B cell (primary cell): ENCODE measurements at regions not wholly inside any gene's neighbourhood (a gene's known extent, or its start where the extent isn't known, plus 50 kb on each side); places are given as distances from the start of the nearest gene placed in this dataset.
A peak's percentile ranks its signal among the peaks of the same experiment; 100 is the strongest.

ENCODE experiments used
- ATAC-seq: fragments of 200-7000 bp; cut with Tn5 transposase; one replicate; pipeline ENCODE4 v1.10.0; 2021; ENCODE audit warnings: low read depth, mild to moderate bottlenecking, moderate number of reproducible peaks, moderate library complexity
- CTCF ChIA-PET: fragments of 350-600 bp; sonication (Branson Sonifier 250); formaldehyde crosslinking; loops from one replicate; lab custom pipeline; 2021; ENCODE audit warnings: antibody characterized with exemption, inconsistent platforms; lab: Charles Lee
- POLR2A ChIA-PET: fragments of 350-600 bp; sonication (Branson Sonifier 250); formaldehyde crosslinking; loops from one replicate; lab custom pipeline; 2021; ENCODE audit warnings: antibody characterized with exemption; lab: Charles Lee
- DNase-seq: peaks from one replicate; pipeline ENCODE4 v3.0.0; 2013
- H2AFZ ChIP-seq: 2 replicates; pipeline ENCODE4 v1.6.1; 2012; ENCODE audit warnings: mild to moderate bottlenecking, low read depth, low read length; ENCODE audit not compliant: insufficient read depth, poor library complexity, severe bottlenecking
- H3K27ac ChIP-seq, 2 donors: 1 replicate in 1 of 2; 2 replicates in 1 of 2; pipeline ENCODE4 v1.5.1; 2012 to 2013; ENCODE audit warnings: low read length in 2 of 2, mild to moderate bottlenecking in 2 of 2, moderate library complexity in 1 of 2
- H3K27me3 ChIP-seq, 4 experiments: fragments of 200-600 bp in 1 of 4; sonication (generic) in 1 of 4; replicated peaks in 1 of 4; 1 replicate in 2 of 4; 2 replicates in 2 of 4; pipeline versions ENCODE4 v1.6.1 to v1.7.0; 2013 to 2016; ENCODE audit warnings: low read length in 3 of 4, mild to moderate bottlenecking in 2 of 4, mixed read lengths in 1 of 4, moderate library complexity in 1 of 4; ENCODE audit not compliant: insufficient read depth in 4 of 4, control insufficient read depth in 3 of 4; ENCODE audit errors: control extremely low read depth in 1 of 4
- H3K36me3 ChIP-seq, 2 experiments: replicated peaks in 1 of 2; 1 replicate in 1 of 2; 2 replicates in 1 of 2; pipeline versions ENCODE4 v1.6.1 to v1.7.1; 2013; ENCODE audit warnings: low read length in 1 of 2; ENCODE audit not compliant: insufficient read depth in 2 of 2, control insufficient read depth in 1 of 2; ENCODE audit errors: control extremely low read depth in 1 of 2, extremely low read depth in 1 of 2
- H3K4me1 ChIP-seq, 2 donors: fragments of 200-600 bp in 1 of 2; sonication (generic) in 1 of 2; 1 replicate in 1 of 2; 2 replicates in 1 of 2; pipeline versions ENCODE4 v1.5.1 to v1.6.1; 2013 to 2017; ENCODE audit warnings: low read length in 2 of 2; ENCODE audit not compliant: control insufficient read depth in 2 of 2, insufficient read depth in 2 of 2
- H3K4me2 ChIP-seq: replicated peaks from 2 replicates; pipeline ENCODE3; 2012; ENCODE audit warnings: mild to moderate bottlenecking, low read depth, low read length; ENCODE audit not compliant: poor library complexity, severe bottlenecking
- H3K4me3 ChIP-seq, 5 experiments: fragments of 200-600 bp in 1 of 5; sonication (generic) in 1 of 5; 1 replicate in 3 of 5; 2 replicates in 2 of 5; pipeline versions ENCODE4 v1.5.1 to v1.7.0; 2011 to 2016; ENCODE audit warnings: low read length in 4 of 5, mild to moderate bottlenecking in 4 of 5, low read depth in 2 of 5, control low read depth in 1 of 5, moderate library complexity in 1 of 5; ENCODE audit not compliant: insufficient read depth in 1 of 5; ENCODE audit errors: control extremely low read depth in 1 of 5, extremely low read depth in 1 of 5
- H3K79me2 ChIP-seq: fragments of 200-600 bp; sonication (generic); one replicate; pipeline ENCODE4 v1.6.0; 2016; ENCODE audit warnings: low read length; ENCODE audit not compliant: control insufficient read depth, insufficient read depth
- H3K9ac ChIP-seq: fragments of 200-600 bp; sonication (generic); 2 replicates; pipeline ENCODE4 v1.6.1; 2017; ENCODE audit warnings: mild to moderate bottlenecking, low read length, moderate library complexity
- H3K9me3 ChIP-seq, 3 donors: one replicate each; pipeline versions ENCODE4 v1.6.1 to v1.7.1; 2013; ENCODE audit warnings: low read length in 2 of 3; ENCODE audit not compliant: control insufficient read depth in 2 of 3, insufficient read depth in 1 of 3; ENCODE audit errors: control extremely low read depth in 1 of 3
- H4K20me1 ChIP-seq: 2 replicates; pipeline ENCODE4 v1.6.0; 2012; ENCODE audit warnings: mild to moderate bottlenecking, low read length; ENCODE audit not compliant: insufficient read depth, control insufficient read depth, poor library complexity, severe bottlenecking
- H3K27ac Mint-ChIP-seq: one replicate; pipeline ENCODE4 v1.8.0; 2021; ENCODE audit warnings: mixed read lengths
- H3K27me3 Mint-ChIP-seq: one replicate; pipeline ENCODE4 v1.8.0; 2021; ENCODE audit warnings: mixed read lengths
- H3K4me1 Mint-ChIP-seq: one replicate; pipeline ENCODE4 v1.8.0; 2021; ENCODE audit warnings: mixed read lengths
- H3K4me3 Mint-ChIP-seq: one replicate; pipeline ENCODE4 v1.8.0; 2021; ENCODE audit warnings: mixed read lengths
- H3K9me3 Mint-ChIP-seq: one replicate; pipeline ENCODE4 v1.8.0; 2022; ENCODE audit warnings: mixed read lengths; ENCODE audit not compliant: insufficient read depth
- CTCF ChIP-seq: fragments of 200-600 bp; IDR thresholded peaks from one replicate; pipeline ENCODE4 v1.8.0; 2022; ENCODE audit warnings: antibody characterized with exemption, mild to moderate bottlenecking
- EZH2 ChIP-seq: IDR thresholded peaks from 2 replicates; pipeline ENCODE4 v1.6.1; 2012; ENCODE audit warnings: borderline replicate concordance, low read depth, mild to moderate bottlenecking, moderate library complexity, low read length; ENCODE audit not compliant: insufficient read depth, poor library complexity, severe bottlenecking
- WGBS: methylation state at CpG from one replicate; pipeline ENCODE4 v1.1.5; 2013; ENCODE audit warnings: missing lambda C conversion rate; ENCODE audit not compliant: insufficient coverage; 5-methylcytosine and 5-hydroxymethylcytosine counted together
- intact Hi-C: fragments of 100-400 bp; cut with micrococcal nuclease; formaldehyde crosslinking; loops from one replicate; pipeline ENCODE4 v1.10.0; 2022

- no peaks in the 10 kb centered on the region for H4K20me1 ChIP-seq
- no peaks in the 10 kb centered on the region for H3K9me3 Mint-ChIP-seq
- H3K27ac Mint-ChIP-seq, result no peak overlapping the region
- intact Hi-C loops, result no loop called here
- ChIA-PET CTCF (no interaction called here), POLR2A (no interaction called here)
- ATAC-seq (no peak), DNase-seq (no peak)
- H3K4me1 ChIP-seq, result peaks cover 2 to 9% of the 10 kb centered on the region in 2 donors
- WGBS, result no CpG with 5 or more reads among the region's 2 CpGs
- no peak overlapping the region for H3K9ac ChIP-seq
- H3K9me3 ChIP-seq, result no peaks in the 10 kb centered on the region
- H3K4me3 ChIP-seq, result no peak overlapping the region
- H3K27me3 ChIP-seq, result no peaks in the 10 kb centered on the region
- H3K36me3 ChIP-seq, result no peaks in the 10 kb centered on the region
- TF ChIP-seq CTCF (no peak), EZH2 (no peak)
- H3K27me3 Mint-ChIP-seq, result no peaks in the 10 kb centered on the region
- H3K79me2 ChIP-seq, result no peaks in the 10 kb centered on the region
- H3K4me1 Mint-ChIP-seq, result peaks cover 24% of the 10 kb centered on the region
- H3K4me2 ChIP-seq, result no peak overlapping the region
- H2AFZ ChIP-seq, result no peak overlapping the region
- H3K27ac ChIP-seq, result no peak overlapping the region
- no peak overlapping the region for H3K4me3 Mint-ChIP-seq
Measured at GRCh38 chr18:55088000-55088401, 128.7 kb upstream of the CCDC68 start.

DNA sequence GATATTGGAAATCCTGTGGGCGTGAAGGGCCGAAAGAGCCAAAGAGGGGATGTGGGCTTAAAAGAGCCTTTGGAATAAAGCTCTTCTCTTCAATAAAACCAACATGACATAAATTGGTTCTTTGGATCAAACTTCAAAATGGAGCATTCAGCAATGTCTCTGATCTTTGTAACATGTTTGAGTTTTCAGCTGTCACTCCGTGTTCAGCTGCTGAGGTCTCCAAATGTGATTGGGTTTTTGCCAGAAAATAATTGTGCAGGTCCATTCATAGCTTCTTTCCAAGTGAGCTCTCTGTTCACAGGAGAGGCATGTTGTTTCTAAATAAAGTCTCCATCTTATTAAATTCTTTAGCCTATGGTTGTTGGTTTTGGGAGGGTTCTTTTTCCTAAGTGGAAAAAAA lies 127.6 kb upstream of the CCDC68 start:
- ATAC-seq (no peak), DNase-seq (no peak)
- TF ChIP-seq EZH2 (no peak), CTCF (no peak)
- H3K36me3 ChIP-seq, result no peaks in the 10 kb centered on the region
- no peaks in the 10 kb centered on the region for H3K27me3 Mint-ChIP-seq
- peaks cover 16% of the 10 kb centered on the region for H3K4me1 Mint-ChIP-seq
- no peaks in the 10 kb centered on the region for H4K20me1 ChIP-seq
- H3K9me3 Mint-ChIP-seq, result no peaks in the 10 kb centered on the region
- ChIA-PET CTCF (interaction anchor here (0.9 kb wide), 1 partner anchor 10 kb away, joined by 3 read pairs; no protein-coding TSS in a partner anchor), POLR2A (no interaction called here)
- H2AFZ ChIP-seq, result no peak overlapping the region
- no peak overlapping the region for H3K4me3 ChIP-seq
- no peaks in the 10 kb centered on the region for H3K79me2 ChIP-seq
- H3K4me2 ChIP-seq, result no peak overlapping the region
- no peak overlapping the region for H3K4me3 Mint-ChIP-seq
- peaks cover 0 to 2% of the 10 kb centered on the region in 2 donors for H3K4me1 ChIP-seq
- H3K27ac ChIP-seq, result no peak overlapping the region
- peak overlapping the region; percentile 35 for H3K27ac Mint-ChIP-seq
- intact Hi-C loops, result no loop called here
- no peaks in the 10 kb centered on the region for H3K9me3 ChIP-seq
- no peaks in the 10 kb centered on the region for H3K27me3 ChIP-seq
- H3K9ac ChIP-seq, result no peak overlapping the region
- no CpG with 5 or more reads among the region's 3 CpGs for WGBS
